ENCODE measurements at regions not wholly inside any gene's neighbourhood (a gene's known extent, or its start where the extent isn't known, plus 50 kb on each side); places are given as distances from the start of the nearest gene placed in this dataset.

DNA sequence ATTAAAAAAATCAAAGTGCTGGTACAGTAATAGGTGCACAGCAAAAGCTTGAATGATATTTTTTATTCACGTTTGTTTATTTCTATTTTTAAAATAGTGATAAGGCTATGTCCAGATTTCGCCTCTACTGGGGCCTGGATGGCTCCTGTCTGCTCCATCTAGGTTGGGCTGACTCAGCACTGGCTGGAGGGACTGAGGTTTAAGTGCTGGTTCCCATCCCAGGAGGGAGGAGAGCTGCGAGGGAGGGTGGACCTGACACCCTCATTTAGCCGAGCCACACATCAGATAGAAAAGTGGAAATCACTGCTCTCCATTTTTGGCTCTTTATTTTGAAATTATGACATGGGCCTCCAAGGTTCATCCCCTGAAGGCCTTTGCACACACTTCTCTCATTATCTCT lies 95.4 kb upstream of the AGBL1 start:
- TF ChIP-seq FOXK2 (IDR thresholded peaks at IDR 0.05) = no peak
- TF ChIP-seq CTBP1 (IDR thresholded peaks at IDR 0.05; ENCODE audit: borderline replicate concordance) = no peak
- TF ChIP-seq ARNT (IDR thresholded peaks at IDR 0.05) = no peak
- TF ChIP-seq ZNF384 (IDR thresholded peaks at IDR 0.05) = no peak
- no peak for TF ChIP-seq BHLHE40 (IDR thresholded peaks at IDR 0.05; ENCODE audit: borderline replicate concordance)
- TF ChIP-seq FOXA1 (IDR thresholded peaks at IDR 0.05) = no peak
- no peak for TF ChIP-seq TARDBP (IDR thresholded peaks at IDR 0.05)
- TF ChIP-seq PKNOX1 (IDR thresholded peaks at IDR 0.05) = no peak

Data from HEK293T (cell line).